ENCODE measurements at regions not wholly inside any gene's neighbourhood (a gene's known extent, or its start where the extent isn't known, plus 50 kb on each side); places are given as distances from the start of the nearest gene placed in this dataset.
A peak's percentile ranks its signal among the peaks of the same experiment; 100 is the strongest.

DNA sequence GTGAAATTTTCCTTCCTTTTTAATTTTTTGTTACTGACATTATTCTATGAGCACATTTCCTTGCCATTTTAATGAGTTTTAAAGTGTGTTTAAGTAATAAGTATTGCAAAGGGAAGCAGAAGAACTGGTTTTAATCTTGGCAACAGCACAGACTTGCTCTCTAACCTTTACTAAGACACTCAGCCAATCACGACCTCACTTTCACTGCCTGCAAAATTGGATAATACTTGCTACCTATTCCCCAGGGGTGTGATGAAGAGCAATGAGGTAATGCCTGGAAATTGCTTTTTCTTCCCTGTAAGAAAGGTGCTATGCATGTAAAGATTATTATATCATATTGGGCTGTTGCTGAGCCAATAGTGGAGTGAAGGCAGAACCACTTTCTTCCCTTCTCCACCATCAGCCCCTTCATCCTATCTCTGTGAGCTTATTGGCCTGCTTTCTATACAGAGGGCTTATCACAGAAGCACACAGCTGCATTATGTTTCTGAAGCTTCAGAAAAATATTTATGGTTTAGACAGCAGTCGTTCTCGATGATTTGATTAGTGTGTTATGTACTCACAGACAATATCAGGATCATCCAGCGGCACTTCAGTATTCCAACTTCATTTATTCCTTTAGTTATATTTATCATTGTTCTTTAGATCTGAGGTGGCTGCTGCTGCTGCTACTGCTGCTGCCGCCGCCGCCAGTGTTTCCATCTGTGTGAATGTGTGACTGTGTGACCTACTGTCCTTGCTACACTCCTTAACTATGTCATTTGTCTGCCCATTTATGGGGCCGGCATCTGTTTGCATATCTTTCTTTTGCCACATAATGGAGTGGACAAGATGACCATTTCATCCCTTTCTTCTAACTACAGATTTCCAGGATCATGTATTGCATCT, 255.1 kb downstream of the C4orf33 start:
- DNase-seq: no peak

- no peak for DNase-seq
Measured at GRCh38 chr4:129352480-129352879, 256.5 kb downstream of the C4orf33 start.

DNA sequence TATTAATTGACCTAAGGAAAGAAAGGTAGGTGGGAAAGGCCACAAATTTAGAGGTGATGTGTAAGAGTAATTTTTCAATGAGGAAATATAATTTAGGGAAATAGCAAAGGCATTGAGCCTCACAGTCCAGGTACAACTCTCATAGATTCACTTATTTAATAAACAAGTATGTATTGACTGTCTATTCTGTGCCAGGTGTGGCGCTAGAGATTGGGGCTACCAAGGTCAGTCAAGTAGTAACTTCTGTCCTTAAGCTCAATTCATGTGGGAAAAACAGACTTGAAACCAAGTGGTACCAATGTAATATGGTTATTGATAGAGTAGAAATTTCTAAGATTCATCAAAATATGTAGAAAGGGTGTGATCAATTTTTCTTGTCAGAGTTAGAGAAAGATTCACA, 257.5 kb downstream of the C4orf33 start:
- no peak for DNase-seq

- no peak for DNase-seq
Measured at GRCh38 chr4:129355031-129355430, 259.1 kb downstream of the C4orf33 start.

GRCh38 chr4:129355516-129355915, 259.6 kb downstream of the C4orf33 start:
- DNase-seq: no peak

GRCh38 chr4:129358571-129358970, 262.6 kb downstream of the C4orf33 start:
- DNase-seq: no peak

DNA sequence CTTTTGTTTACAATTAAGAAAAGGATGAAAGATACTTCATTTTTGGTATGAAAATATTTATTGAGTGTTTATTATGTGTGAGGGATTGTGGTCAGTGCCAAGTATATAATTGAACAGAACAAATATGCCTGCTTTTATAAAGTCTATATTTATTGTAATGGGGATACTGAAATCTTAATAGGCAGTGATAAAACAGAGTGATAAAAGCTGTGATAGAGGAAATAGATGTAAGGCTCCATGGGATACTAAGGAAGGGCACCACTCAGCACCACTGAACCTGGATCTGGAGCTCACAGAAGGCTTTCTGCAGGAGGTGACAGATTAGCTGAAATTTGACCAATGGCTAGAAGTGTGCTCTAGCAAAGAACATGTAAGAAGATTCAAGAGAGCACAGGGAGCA, 263.5 kb downstream of the C4orf33 start:
- no peak for DNase-seq

DNA sequence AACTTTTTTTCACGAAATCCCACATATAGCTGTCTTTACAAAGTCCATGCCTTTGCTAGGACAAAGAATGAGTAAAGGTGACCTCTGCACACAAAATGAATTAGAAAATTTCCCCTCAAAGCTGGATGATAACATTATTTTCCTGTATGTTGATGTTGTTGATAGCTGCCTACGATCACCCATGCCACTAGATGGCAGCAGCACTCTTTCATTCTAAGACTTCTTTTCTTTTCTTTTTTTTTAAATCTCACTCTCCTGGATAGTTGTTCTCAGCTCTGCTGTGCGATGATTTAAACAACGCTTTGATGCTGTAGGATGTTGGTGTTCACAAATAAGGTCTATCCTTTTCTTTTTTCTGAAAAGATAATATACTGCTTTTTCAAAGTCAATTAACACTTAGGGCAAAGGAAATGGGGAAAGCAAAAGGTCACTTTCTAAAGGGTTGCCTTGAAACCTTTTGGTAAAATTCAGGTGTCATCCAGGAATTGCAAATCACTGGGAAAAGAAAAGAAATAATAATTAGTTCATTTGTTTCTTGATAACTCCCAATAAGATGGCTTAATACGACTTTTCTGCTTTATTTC, 266.8 kb downstream of the C4orf33 start:
- DNase-seq: peak; percentile 82

DNA sequence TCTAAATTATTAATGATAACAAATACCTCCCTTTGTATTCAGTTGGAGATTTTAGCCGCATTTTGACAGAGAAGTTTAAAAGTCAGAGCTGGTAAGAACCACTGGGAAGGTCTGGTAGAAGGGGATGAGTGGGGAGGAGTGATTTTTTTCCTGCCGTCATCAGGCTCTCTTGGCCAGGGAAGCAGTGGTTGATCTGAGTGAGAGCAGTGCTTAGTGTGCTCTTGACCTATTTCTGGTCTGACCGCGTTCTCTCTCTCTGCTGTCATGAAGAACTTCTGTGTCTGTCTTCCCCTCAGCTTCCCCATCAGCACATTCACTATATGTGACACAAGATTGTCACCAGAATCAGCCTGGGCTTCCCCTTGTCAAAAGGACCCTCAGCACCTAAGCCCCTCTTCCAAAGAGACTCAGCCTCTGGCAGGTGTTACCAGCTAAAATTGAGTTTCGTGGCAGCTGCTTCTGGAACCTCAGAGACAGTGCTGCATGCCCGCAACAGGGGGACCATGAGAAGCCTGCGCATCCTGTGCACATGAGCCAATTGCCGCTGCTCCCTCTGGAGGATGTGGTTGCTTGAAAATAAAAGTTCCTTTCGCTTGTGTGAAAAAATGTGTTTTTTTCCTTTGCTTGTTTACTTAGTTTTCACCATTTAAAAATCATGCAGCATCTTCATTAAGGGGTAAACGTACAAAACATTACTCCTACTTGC, 268.9 kb downstream of the C4orf33 start:
- no peak for DNase-seq

GRCh38 chr4:129369361-129370010, 273.5 kb downstream of the C4orf33 start:
- DNase-seq: no peak

DNA sequence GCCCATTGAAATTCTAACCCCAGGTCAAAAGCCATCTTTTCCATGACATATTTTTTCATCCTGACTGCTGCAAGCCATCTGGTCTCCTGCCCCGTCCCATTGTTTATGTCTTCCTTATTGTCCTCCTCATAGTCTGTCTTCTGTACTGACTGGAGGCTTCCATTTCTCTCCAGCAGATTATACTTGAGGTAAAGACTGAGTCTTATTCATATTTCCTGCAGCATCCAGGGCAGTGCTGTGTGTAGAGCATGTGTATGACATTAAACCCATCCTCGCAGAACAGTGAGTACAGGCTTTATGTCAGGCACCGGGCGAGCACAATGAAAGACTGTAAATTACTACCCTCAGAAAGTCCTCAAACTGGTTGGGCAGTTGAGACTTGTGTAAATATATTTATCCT, 275.1 kb downstream of the C4orf33 start:
- DNase-seq: no peak

DNA sequence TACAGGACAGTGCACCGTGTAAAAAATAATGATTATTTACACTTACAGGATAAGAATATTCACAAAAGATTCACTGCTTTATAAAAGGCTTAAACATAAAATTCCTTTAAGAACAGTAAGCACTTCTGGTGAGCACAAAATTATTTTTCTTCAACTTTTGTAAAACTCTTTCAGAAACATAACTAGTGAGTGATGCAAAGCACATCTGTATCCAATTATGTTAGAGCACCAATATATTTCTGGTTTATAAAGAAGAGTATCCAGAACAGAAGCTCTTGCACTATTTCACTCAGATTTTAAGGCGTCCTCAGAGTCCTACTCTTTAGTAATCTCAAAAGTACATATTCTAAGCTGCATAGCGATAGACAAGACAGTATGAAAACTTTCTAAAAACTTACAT, 276.0 kb downstream of the C4orf33 start:
- DNase-seq: no peak

GRCh38 chr4:129377131-129377845, 281.3 kb downstream of the C4orf33 start:
- no peak for DNase-seq

DNA sequence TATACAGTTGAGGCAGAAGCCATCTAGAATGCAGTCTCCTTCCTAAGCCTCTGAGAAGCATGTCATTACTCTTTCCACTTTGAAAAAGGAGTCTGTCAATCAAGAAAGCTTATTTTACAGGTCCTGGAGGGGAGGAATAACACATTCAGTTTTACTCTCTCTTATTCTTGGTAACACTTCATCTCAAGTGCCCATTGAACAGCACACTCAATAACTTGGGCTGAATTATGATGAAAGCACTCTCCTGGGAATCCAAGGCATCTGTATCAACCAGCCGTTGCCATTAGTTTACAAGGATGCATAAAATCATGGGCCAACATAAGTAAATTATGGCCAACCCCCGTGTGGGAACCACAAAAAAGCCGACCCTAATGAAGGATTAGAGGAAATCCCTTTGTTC, 282.4 kb downstream of the C4orf33 start:
- no peak for DNase-seq

DNA sequence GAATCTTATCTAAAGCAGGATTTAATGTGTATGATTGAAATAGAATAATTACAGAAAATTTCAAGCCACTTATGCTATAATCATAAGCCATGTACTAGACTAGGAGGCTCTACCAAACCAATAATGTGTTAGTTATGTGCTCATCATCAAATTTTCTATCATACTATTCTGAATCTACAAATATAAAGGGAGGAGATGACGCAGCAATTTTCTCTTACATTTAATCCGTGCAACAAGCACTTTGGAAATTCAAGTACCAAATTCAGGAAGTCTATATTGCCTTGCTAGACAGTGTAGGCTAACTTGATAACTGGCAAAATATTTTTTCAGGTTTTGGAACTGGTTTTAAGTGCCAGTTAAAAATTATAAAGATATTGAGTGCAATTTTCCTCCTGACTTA, 283.5 kb downstream of the C4orf33 start:
- no peak for DNase-seq

GRCh38 chr4:129384974-129385373, 289.0 kb downstream of the C4orf33 start:
- DNase-seq: no peak

DNA sequence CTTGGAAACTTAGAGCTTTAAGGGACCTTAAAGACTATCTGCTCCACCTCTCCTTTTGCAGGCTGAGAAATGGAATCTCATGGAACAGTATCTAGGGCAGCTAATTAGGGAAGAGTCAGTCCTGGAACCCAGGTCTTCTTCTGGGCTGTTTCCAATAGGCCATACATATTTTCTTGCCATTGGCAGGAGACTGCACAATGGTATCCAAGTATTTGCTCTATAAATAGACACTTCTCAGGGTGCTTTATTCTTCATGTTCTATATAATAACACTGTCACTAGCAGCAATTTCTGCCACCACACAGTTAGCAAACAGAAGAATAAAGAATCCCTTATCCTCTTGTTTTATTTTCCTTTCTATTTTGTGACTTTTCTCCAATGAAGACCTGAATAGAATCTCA, 291.7 kb downstream of the C4orf33 start:
- no peak for DNase-seq

DNA sequence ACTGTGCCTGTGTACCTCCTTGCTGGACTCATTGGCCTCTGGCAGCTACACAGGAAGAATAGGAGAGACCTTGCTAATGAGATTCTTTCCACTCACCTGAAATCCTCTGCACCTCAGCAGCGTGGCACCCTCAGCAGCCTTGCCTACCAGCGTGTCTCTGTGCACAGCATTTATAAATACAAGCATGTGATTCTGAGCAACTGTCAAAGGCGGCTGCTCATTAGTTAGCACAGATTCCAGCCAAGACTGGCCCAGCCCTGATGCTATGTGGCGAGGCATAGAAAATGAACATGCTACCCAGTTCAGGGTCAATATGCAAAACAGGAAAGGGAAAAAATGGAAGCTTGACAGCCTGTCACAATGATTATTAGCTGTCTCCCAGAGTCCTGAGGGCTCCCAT, 298.0 kb downstream of the C4orf33 start:
- no peak for DNase-seq

- no peak for DNase-seq
Measured at GRCh38 chr4:129394635-129395034, 298.7 kb downstream of the C4orf33 start.

DNA sequence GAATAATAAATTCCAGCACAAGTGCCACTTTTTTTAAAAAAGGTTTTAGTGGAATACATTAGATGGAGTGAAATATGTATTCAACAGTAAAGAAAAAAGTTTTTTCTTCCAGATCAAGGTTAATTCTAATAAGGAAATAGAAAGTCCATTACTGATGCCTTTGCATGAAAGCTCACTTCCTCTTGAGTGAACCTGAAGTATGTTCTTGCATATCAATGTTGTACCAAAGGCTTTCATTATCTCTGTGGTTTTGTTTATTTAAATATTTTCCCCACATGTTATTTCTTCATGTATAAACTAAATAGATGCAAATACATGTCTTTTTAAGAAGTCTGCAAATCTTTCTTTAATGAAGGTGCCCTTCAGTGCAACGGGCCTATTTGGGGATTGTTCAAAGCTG, 307.9 kb downstream of the C4orf33 start:
- DNase-seq: no peak

- DNase-seq: no peak
Measured at GRCh38 chr4:129410115-129410514, 314.2 kb downstream of the C4orf33 start.

GRCh38 chr4:129415004-129415403, 319.1 kb downstream of the C4orf33 start:
- DNase-seq: no peak

- no peak for DNase-seq
Measured at GRCh38 chr4:129420637-129421036, 324.7 kb downstream of the C4orf33 start.

Measured in NCI-H1694 treated with DMSO at 0.1 percent for 48 hours (cell line).